T-helper 2 cell treated with Interferon-gamma antibody and Interleukin-4, amounts not matched to agents 5 μg/mL and 100 μg/mL, for 36 hours (primary cell): ENCODE measurements at regions not wholly inside any gene's neighbourhood (a gene's known extent, or its start where the extent isn't known, plus 50 kb on each side); places are given as distances from the start of the nearest gene placed in this dataset.

Experiments
- DNase-seq: peaks from one replicate; pipeline ENCODE4 v3.0.0; 2021; ENCODE audit warnings: low spot score
- H3K27ac Mint-ChIP-seq: one replicate; pipeline ENCODE4 v1.8.0; 2021; ENCODE audit warnings: mild to moderate bottlenecking, mixed read lengths
- H3K27me3 Mint-ChIP-seq: one replicate; pipeline ENCODE4 v1.8.0; 2021; ENCODE audit warnings: low read depth, mixed read lengths
- H3K36me3 Mint-ChIP-seq: one replicate; pipeline ENCODE4 v1.8.0; 2021; ENCODE audit warnings: low read depth, mixed read lengths
- H3K4me1 Mint-ChIP-seq: one replicate; pipeline ENCODE4 v1.8.0; 2021; ENCODE audit warnings: low read depth, mixed read lengths
- H3K4me3 Mint-ChIP-seq: one replicate; pipeline ENCODE4 v1.8.0; 2022; ENCODE audit warnings: mild to moderate bottlenecking, moderate library complexity, mixed read lengths
- H3K9me3 Mint-ChIP-seq: one replicate; pipeline ENCODE4 v1.8.0; 2021; ENCODE audit warnings: mixed read lengths

DNA sequence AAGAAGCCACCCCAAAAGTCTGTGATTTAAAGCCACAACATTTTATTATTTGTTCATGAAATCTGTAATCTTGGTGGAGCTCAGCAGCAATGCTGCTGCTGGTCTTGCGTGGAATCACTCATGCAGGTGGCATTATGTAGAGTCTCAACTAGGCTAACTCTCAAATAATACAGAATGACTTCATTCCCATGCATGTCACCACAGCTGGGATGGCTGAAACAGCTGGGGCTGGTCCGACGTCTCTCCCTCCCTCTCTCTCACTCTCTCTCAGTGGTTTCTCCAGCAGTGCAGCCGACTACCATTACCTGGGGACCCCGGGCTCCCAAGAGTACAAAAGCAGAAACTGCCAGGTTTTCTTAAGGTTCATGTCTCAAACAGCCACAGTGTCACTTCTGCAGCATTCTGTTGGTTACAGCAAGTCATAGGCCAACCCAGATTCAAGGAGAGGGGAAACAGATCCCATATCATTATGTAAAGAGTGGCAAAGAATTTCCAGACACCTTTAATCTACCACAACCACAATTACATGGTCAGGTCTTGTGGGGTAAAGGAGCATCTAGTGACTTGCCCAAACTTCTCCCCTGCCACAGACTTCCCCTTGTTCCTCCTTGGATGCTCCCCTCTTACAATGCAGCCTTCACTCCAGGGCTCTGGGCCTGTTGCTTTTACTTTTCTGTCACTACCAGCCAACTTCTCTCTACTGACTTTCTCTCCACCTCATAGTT lies 192.0 kb upstream of the HMGA2 start:
- Mint-ChIP-seq H3K9me3 (no peaks in the 10 kb centered on the region), H3K36me3 (no peaks in the 10 kb centered on the region), H3K4me1 (no peaks in the 10 kb centered on the region), H3K4me3 (no peak overlapping the region), H3K27me3 (no peaks in the 10 kb centered on the region), H3K27ac (no peak overlapping the region)
- no peak for DNase-seq

DNA sequence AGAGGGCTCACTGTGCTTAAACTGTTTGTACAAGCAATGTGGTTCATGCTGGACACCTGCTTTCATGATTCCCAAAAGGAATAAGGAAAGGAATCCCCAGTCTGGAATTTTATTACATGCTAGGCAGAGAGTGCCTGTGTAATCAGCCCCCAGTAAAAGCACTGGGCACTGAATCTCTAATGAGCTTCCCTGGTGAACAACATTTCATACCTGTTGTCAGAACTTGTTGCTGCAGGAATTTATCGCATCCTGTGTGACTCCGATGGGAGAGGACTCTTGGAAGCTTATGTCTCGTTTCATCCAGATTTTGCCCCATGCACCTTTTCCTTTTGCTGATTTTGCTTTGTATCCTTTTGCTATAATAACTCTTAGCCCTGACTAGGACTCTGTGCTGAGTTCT lies 190.2 kb upstream of the HMGA2 start:
- DNase-seq, result no peak
- Mint-ChIP-seq H3K9me3 (no peaks in the 10 kb centered on the region), H3K4me1 (no peaks in the 10 kb centered on the region), H3K27me3 (no peaks in the 10 kb centered on the region), H3K36me3 (no peaks in the 10 kb centered on the region), H3K27ac (no peak overlapping the region), H3K4me3 (no peak overlapping the region)

DNA sequence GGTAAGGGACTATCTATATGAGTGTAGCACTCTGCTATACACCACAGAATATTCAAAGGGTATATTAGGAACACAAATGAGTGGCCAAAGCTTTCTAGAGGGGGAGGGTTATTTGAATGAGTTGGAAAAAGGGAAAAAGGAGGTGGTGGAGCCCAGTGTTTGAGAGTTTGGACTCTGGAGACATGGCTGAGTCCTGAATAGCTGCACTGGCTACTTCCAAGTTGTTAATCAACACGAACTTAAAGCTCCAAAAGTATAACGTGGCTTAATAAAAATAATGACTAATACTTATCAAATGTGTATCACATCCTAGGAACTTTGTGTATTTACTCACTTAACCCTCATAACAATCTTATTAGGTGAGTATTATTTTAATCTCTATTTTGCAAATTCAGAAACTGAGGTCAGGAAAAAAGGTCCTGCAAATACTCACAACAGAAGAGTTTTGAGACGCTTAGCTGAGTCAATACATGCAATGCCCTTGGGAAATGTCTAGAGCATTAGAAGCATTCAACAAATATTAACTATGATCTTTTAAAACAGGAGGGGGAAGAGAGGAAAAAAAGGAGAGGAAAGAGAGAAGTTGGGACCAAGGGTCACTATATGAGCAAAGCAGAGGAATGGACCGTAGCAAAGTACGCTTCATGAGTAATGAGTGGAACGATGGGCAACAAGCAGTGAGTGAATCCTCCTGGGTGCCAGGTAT lies 189.5 kb upstream of the HMGA2 start:
- no peaks in the 10 kb centered on the region for H3K9me3 Mint-ChIP-seq
- H3K27ac Mint-ChIP-seq, result no peak overlapping the region
- no peaks in the 10 kb centered on the region for H3K36me3 Mint-ChIP-seq
- no peaks in the 10 kb centered on the region for H3K4me1 Mint-ChIP-seq
- H3K4me3 Mint-ChIP-seq, result no peak overlapping the region
- no peak for DNase-seq
- H3K27me3 Mint-ChIP-seq, result no peaks in the 10 kb centered on the region

DNA sequence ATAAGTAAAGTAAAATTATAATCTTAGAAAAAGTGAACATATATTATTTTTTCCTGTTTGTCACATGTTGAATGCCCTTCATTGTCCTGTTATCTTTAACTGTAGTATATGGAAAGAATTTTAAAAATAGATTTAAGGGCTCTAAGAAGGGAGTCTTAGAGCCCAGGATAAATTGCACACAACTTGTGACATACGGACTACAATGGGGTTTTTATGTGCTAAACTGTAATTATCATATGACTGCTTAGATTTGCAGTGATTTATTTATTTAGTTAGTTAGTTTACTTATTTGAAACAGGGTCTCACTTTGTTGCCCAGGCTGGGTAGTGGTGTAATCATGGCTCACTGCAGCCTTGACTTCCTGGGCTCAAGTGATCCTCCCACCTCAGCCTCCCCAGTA lies 187.8 kb upstream of the HMGA2 start:
- no peaks in the 10 kb centered on the region for H3K4me1 Mint-ChIP-seq
- H3K4me3 Mint-ChIP-seq, result no peak overlapping the region
- no peaks in the 10 kb centered on the region for H3K9me3 Mint-ChIP-seq
- no peaks in the 10 kb centered on the region for H3K36me3 Mint-ChIP-seq
- DNase-seq, result no peak
- H3K27ac Mint-ChIP-seq, result no peak overlapping the region
- no peaks in the 10 kb centered on the region for H3K27me3 Mint-ChIP-seq

DNA sequence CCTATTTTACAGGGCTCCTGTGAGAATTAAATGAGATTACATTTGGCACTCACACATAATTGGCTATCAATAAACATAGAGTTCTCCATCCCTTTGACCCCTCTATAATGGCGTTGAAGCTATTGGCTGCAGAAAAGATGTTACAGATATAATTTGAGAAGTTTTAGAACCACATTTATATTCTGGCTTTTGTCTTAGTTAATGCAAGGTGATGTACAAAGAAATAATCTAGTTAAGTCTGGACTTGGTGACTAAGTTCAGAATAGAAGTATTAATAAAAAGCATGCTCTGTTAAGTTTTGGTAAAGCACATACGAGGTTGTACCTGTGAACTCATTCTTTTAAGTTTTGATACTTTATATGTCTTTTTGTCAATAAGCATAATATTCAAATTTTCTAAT lies 187.1 kb upstream of the HMGA2 start:
- H3K4me3 Mint-ChIP-seq, result no peak overlapping the region
- H3K27ac Mint-ChIP-seq, result no peak overlapping the region
- no peaks in the 10 kb centered on the region for H3K9me3 Mint-ChIP-seq
- no peaks in the 10 kb centered on the region for H3K27me3 Mint-ChIP-seq
- H3K36me3 Mint-ChIP-seq, result no peaks in the 10 kb centered on the region
- H3K4me1 Mint-ChIP-seq, result no peaks in the 10 kb centered on the region
- DNase-seq, result no peak

DNA sequence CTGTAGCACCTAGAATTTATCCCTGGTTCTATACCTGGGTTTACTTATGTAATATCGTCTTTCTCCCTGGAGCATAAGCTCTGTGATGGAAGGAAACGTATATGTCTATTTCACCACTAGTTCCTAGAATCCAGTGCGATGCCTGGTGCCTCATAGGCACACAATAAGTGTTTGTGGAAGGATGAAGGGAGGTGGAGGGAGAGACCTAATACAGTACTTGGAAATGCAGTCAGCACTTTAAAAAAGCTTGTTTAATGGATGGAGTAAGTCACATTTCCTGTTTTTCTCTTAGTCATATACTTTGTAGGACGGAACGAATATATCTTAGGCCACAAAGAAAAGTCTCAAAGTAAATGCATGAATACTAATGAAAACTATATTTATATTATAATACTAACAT lies 186.5 kb upstream of the HMGA2 start:
- Mint-ChIP-seq H3K27ac (no peak overlapping the region), H3K9me3 (no peaks in the 10 kb centered on the region), H3K4me3 (no peak overlapping the region), H3K27me3 (no peaks in the 10 kb centered on the region), H3K4me1 (no peaks in the 10 kb centered on the region), H3K36me3 (no peaks in the 10 kb centered on the region)
- no peak for DNase-seq

DNA sequence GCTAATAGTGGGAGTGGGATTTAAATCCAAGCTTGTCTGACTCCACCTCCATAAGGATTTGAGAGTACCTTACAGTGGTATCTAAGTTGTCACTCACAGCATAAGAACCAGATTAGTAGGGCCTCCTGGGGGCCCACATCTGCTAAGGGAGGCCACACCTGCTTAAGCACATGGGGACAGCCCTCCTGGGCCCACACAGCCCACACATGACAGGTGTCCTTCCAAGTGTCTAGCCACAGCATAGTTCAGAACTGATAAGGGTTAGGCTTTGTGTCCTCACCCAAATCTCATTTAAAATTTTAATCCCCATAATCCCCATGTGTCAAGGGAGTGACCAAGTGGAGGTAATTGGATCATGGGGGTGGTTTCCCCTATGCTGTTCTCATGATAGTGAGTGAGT lies 186.0 kb upstream of the HMGA2 start:
- no peaks in the 10 kb centered on the region for H3K9me3 Mint-ChIP-seq
- no peak for DNase-seq

DNA sequence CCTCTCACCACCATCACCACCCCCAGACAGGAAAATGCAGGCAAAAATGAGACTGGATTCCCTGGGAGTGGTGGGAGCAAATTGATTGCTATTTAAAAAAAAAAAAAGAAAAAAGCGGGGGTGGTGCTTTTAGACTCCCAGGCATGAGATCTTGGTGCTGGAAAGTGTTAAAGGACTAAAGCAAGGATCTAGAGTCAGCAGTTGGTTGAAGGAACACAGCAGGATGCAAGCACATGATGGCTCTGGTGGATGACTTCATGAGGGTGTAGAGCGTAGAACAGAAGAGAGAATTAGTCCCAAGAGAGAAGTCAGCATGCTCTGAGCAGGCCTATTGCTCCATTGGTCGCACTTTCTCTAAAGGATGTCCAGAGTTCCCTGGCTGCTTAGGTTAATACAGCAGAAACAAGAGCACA lies 183.8 kb upstream of the HMGA2 start:
- Mint-ChIP-seq H3K27me3 (peaks cover 6% of the 10 kb centered on the region), H3K36me3 (no peaks in the 10 kb centered on the region), H3K9me3 (no peaks in the 10 kb centered on the region), H3K27ac (no peak overlapping the region), H3K4me1 (no peaks in the 10 kb centered on the region), H3K4me3 (no peak overlapping the region)
- no peak for DNase-seq

More for the DNA sequence above, 186.0 kb upstream of the HMGA2 start:
- Mint-ChIP-seq H3K4me3 (no peak overlapping the region), H3K27me3 (no peaks in the 10 kb centered on the region), H3K36me3 (no peaks in the 10 kb centered on the region), H3K27ac (no peak overlapping the region), H3K4me1 (no peaks in the 10 kb centered on the region)

DNA sequence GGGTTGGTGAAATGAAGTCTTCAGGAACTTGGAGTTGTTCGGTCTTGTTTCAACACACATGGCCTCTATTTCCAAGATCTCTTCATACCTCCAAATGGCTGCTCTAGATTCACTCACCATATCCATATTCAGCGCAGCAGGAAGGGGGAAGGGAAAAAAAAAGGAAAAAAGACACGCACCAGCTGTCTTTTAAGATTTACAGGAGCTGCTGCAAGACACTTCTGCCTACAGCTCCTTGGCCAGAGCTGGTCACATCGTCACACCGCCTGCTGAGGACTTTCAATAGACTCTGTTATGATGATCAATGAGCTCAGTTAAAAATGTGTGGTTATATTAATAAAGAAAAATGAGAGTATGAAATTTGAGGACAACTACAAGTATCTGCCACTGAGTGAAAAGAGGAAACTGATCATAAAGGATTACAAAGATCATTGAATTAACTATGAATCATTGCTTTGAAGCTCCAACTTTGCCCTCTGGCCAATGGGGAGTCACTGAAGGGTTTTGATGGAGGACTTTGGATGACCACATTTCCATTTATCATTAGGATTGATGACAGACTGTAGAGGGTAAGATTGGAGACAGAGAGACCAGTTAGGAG lies 182.1 kb upstream of the HMGA2 start:
- H3K36me3 Mint-ChIP-seq, result no peaks in the 10 kb centered on the region
- no peak for DNase-seq
- no peaks in the 10 kb centered on the region for H3K4me1 Mint-ChIP-seq
- H3K27ac Mint-ChIP-seq, result no peak overlapping the region
- H3K4me3 Mint-ChIP-seq, result no peak overlapping the region
- H3K9me3 Mint-ChIP-seq, result no peaks in the 10 kb centered on the region
- peaks cover 6% of the 10 kb centered on the region for H3K27me3 Mint-ChIP-seq

DNA sequence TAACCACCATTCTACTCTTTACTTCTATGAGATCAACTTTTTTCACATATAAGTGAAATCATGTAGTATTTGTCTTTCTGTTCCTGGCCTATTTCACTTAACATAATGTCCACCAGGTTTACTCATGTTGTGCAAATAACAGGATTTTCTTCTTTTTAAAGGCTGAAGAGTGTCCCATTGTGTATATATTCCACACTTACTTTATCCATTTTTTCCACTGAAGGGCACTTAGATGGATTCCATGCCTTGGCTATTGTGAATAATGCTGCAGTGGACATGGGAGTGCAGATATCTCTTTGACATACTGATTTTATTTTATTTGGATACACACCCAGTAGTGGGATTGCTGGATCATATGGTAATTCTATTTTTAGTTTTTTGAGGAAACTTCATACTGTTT lies 181.1 kb upstream of the HMGA2 start:
- Mint-ChIP-seq H3K9me3 (no peaks in the 10 kb centered on the region), H3K27me3 (peaks cover 6% of the 10 kb centered on the region), H3K36me3 (no peaks in the 10 kb centered on the region), H3K4me3 (no peak overlapping the region), H3K4me1 (no peaks in the 10 kb centered on the region), H3K27ac (no peak overlapping the region)
- DNase-seq, result no peak

DNA sequence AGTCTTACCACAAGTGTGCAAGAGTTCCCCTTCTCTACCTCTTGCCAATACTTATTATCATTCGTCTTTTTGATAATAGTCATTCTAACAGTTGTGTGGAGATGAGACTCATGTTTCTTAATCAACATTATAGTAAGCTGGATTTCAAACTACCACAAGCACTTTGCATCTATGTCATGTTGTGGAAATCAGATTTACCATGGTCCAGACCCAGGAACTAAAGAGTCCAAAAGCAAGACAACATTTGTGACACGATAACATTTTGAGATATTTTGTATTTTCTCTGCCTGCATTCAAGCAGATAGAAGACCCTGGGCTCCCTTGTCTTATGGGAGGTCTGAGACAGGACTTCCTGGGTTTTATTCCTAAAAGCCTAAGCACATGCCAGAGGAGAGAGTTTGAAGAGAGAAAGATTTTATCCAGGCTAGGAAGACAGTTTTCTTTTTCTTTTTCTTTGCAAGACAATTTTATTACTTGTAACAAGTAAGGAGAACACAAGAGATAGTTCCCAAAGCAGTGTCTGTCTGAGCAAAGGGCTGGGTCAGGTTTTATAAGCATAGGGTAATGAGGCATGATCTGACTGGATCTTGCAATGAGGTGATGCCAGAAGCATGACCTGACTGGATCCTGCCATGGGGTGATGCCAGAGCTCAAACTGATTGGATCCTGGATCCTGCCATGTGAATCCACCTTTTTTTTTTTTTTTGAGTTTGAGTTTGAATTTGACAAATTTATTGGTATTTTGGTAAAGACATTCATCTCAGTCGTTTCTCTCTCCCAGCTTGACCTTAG lies 180.5 kb upstream of the HMGA2 start:
- no peak overlapping the region for H3K4me3 Mint-ChIP-seq
- no peak for DNase-seq
- peaks cover 6% of the 10 kb centered on the region for H3K27me3 Mint-ChIP-seq
- no peak overlapping the region for H3K27ac Mint-ChIP-seq
- no peaks in the 10 kb centered on the region for H3K9me3 Mint-ChIP-seq
- no peaks in the 10 kb centered on the region for H3K36me3 Mint-ChIP-seq
- no peaks in the 10 kb centered on the region for H3K4me1 Mint-ChIP-seq

DNA sequence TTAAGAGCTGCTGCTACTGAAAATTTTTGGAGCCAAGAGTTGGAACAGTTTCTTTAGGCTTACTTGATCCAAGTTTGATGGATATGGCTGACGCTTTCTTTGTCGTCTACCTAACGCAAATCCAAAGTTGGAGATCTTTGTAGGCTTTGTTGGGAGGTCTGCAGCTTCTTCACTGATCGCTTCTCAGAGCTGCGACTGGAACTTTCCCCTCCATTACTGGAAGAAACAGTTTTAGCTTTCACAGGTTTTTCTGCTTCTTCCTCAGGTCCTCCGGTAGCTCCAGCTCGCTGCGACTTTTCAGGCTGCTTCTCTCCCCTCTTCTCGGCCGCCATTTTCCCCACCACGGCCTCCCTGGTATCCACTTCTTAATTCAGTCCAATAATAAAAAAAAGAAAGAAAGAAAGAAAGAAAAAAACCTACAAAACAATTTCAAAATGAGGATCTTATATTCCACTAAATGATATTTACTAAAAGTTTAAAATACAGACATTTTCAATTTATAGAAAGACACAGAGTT lies 178.1 kb upstream of the HMGA2 start:
- Mint-ChIP-seq H3K36me3 (no peaks in the 10 kb centered on the region), H3K27ac (no peak overlapping the region), H3K27me3 (peaks cover 6% of the 10 kb centered on the region), H3K9me3 (no peaks in the 10 kb centered on the region), H3K4me3 (no peak overlapping the region), H3K4me1 (peaks cover 1% of the 10 kb centered on the region)
- DNase-seq, result no peak

DNA sequence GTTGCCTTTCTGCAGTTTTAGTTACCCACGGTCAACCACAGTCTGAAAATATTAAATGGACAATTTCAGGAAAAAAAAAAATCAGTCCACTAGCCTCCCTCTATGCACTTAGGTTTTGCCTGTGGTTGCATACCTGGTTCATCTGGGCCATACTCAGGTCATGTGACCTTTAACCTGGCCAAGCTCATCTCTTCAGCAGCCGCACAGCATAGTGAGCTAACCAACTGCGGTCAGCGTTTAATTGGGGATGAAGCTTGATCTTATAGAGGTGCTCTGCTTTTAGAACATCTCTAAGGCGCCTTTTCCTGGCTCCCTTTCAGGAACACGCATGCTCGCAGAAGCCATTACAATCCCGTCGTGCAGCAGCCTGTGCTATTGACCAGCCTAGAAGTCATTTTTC lies 177.2 kb upstream of the HMGA2 start:
- no peak for DNase-seq
- Mint-ChIP-seq H3K27me3 (peaks cover 6% of the 10 kb centered on the region), H3K36me3 (no peaks in the 10 kb centered on the region), H3K27ac (no peak overlapping the region), H3K4me3 (no peak overlapping the region), H3K4me1 (peaks cover 2% of the 10 kb centered on the region), H3K9me3 (no peaks in the 10 kb centered on the region)

DNA sequence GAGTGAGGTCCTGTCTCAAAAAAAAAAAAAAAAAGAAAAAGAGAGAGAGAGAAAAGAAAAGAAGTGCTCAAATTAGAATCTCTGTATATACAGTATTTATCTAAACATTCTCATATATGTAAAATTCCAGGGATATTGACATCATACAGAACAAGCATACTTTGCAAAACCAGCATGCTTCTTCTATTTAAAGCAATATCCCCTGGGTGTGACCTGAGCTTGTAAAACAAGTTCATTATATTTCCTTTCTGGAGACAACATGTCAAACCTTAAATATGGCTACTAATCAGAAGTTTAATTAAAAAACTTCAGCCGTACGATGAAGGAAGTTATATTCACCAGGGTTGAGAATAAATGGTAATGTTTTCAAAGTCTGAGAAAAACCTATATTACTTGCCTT lies 175.8 kb upstream of the HMGA2 start:
- H3K27ac Mint-ChIP-seq, result no peak overlapping the region
- no peaks in the 10 kb centered on the region for H3K36me3 Mint-ChIP-seq
- H3K27me3 Mint-ChIP-seq, result peaks cover 8% of the 10 kb centered on the region
- no peak for DNase-seq
- peaks cover 2% of the 10 kb centered on the region for H3K4me1 Mint-ChIP-seq
- H3K9me3 Mint-ChIP-seq, result no peaks in the 10 kb centered on the region
- H3K4me3 Mint-ChIP-seq, result no peak overlapping the region
